Erythroblast (primary cell): ENCODE measurements at regions not wholly inside any gene's neighbourhood (a gene's known extent, or its start where the extent isn't known, plus 50 kb on each side); places are given as distances from the start of the nearest gene placed in this dataset.

Experiments
- GATA1 ChIP-seq: IDR thresholded peaks from 2 replicates; pipeline ENCODE4 v1.6.1; 2011; ENCODE audit warnings: low read depth, mild to moderate bottlenecking, control low read depth, low read length, moderate library complexity
- POLR2A ChIP-seq: IDR thresholded peaks from 2 replicates; pipeline ENCODE4 v1.6.1; 2011; ENCODE audit warnings: mild to moderate bottlenecking, low read length

GRCh38 chr7:125830743-125831142 is 901.1 kb upstream of the POT1 start:
- no peak for TF ChIP-seq POLR2A
- no peak for TF ChIP-seq GATA1
